ENCODE measurements at regions not wholly inside any gene's neighbourhood (a gene's known extent, or its start where the extent isn't known, plus 50 kb on each side); places are given as distances from the start of the nearest gene placed in this dataset.

- no peak for TF ChIP-seq MAX (IDR thresholded peaks at IDR 0.05; ENCODE audit: low read depth, low read length)
- TF ChIP-seq MYC (IDR thresholded peaks at IDR 0.05; ENCODE audit: low read depth, low read length), result no peak
- no peak for TF ChIP-seq POLR2A (IDR thresholded peaks at IDR 0.05; ENCODE audit: extremely low read depth, insufficient read length)
- TF ChIP-seq, protein P1, sequence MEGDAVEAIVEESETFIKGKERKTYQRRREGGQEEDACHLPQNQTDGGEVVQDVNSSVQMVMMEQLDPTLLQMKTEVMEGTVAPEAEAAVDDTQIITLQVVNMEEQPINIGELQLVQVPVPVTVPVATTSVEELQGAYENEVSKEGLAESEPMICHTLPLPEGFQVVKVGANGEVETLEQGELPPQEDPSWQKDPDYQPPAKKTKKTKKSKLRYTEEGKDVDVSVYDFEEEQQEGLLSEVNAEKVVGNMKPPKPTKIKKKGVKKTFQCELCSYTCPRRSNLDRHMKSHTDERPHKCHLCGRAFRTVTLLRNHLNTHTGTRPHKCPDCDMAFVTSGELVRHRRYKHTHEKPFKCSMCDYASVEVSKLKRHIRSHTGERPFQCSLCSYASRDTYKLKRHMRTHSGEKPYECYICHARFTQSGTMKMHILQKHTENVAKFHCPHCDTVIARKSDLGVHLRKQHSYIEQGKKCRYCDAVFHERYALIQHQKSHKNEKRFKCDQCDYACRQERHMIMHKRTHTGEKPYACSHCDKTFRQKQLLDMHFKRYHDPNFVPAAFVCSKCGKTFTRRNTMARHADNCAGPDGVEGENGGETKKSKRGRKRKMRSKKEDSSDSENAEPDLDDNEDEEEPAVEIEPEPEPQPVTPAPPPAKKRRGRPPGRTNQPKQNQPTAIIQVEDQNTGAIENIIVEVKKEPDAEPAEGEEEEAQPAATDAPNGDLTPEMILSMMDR (IDR thresholded peaks at IDR 0.05; ENCODE audit: low read depth, low read length), result no peak
- no peak for DNase-seq (ENCODE audit: low read depth)
- H3K4me3 ChIP-seq (ENCODE audit: low read depth, low read length), result no peak overlapping the region
These were observed 53.8 kb downstream of the GJD2 start for GRCh38 chr15:34700891-34701427.

DNA sequence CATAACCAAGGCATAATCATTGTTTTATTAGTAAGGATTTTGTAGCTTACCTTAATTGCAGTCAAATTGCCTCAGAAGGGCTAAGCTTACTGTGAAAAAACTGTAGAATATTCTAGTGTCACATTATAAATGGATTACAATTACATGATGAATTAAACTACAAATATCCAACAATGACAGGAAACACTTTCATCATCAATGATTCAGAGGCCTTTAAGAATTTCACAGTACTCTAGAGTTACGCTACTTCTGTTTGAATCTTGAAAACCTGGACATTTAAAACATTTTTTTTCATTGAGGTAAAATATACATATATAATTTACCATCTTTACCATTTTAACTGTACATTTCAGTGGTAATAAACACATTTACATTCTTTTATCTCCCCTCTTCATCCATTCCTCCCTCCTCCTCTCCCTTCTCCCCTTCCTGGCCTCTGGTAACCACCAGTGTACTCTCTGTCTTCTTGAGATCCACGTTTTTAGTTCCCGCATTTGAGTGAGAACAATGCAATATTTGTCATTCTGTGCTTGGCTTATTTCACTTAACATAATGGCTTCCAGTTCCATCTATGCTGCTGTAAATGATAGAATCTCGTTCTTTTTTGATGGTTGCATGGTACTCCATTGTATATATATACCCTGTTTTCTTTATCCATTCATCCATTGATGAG, 54.7 kb downstream of the GJD2 start:
- no peak for TF ChIP-seq MYC (IDR thresholded peaks at IDR 0.05; ENCODE audit: low read depth, low read length)
- TF ChIP-seq MAX (IDR thresholded peaks at IDR 0.05; ENCODE audit: low read depth, low read length), result no peak
- no peak for TF ChIP-seq POLR2A (IDR thresholded peaks at IDR 0.05; ENCODE audit: extremely low read depth, insufficient read length)
- TF ChIP-seq, protein P1 (IDR thresholded peaks at IDR 0.05; ENCODE audit: low read depth, low read length), result no peak
- no peak overlapping the region for H3K4me3 ChIP-seq (ENCODE audit: low read depth, low read length)
- no peak for DNase-seq (ENCODE audit: low read depth)

DNA sequence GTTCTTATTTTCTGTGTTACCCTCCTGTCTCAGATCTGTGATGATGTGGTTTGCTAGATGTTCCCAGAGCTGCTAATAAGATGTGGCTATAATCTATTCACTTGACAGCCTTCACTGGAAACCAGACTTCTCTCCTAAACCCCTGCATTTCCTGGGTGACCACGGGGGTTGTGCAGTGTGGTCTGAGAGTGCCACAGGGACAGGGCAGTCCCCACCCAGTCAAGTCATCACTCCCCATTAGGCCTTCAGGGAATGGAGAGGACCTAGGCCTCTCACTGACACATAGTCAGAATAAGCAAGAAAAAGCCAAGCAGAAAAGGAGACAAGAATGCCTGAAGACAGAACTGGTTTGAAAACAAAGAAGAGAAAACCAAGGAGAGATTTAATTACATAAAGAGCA, 58.3 kb downstream of the GJD2 start:
- DNase-seq (ENCODE audit: low read depth), result no peak
- TF ChIP-seq MYC (IDR thresholded peaks at IDR 0.05; ENCODE audit: low read depth, low read length) (no peak), MAX (IDR thresholded peaks at IDR 0.05; ENCODE audit: low read depth, low read length) (no peak), POLR2A (IDR thresholded peaks at IDR 0.05; ENCODE audit: extremely low read depth, insufficient read length) (no peak)
- TF ChIP-seq, protein P1 (IDR thresholded peaks at IDR 0.05; ENCODE audit: low read depth, low read length), result no peak
- H3K4me3 ChIP-seq (ENCODE audit: low read depth, low read length), result no peak overlapping the region

DNA sequence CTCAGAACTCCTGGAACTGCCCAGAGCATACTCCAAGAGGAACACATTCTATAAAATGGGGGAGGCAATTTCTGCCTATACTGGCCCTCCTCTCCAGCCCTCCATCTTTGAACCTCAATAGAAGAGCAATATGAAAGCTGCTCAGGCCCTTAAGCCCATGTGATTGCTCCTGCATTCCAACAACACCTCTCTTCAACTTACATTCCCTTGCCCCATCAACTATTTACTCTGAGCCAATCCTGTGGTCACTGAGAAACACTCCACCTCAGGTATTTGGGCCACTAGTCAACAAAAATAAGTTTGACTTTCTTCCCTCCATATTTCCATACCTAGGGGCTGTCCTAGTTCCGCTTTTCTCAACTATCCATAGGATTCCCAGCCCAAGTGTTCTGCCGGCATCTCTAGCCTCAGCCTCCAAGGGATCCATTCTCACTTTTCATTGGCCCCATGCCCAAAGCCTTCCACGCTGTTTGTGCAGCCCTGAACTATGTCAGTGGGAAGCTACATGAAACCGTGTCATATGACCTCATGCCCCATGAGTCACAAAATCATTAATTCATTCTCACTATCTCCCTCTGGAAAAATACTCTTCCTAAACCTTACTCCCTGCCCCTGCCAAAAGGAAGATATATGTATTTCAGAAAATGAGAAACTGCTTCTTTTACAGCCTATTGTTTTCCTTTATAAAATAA, 61.6 kb downstream of the GJD2 start:
- H3K4me3 ChIP-seq (ENCODE audit: low read depth, low read length), result no peak overlapping the region
- TF ChIP-seq POLR2A (IDR thresholded peaks at IDR 0.05; ENCODE audit: extremely low read depth, insufficient read length), result no peak
- no peak for TF ChIP-seq MAX (IDR thresholded peaks at IDR 0.05; ENCODE audit: low read depth, low read length)
- TF ChIP-seq, protein P1 (IDR thresholded peaks at IDR 0.05; ENCODE audit: low read depth, low read length), result no peak
- no peak for DNase-seq (ENCODE audit: low read depth)

- no peak for DNase-seq (ENCODE audit: low read depth)
- H3K4me3 ChIP-seq (ENCODE audit: low read depth, low read length), result no peak overlapping the region
- TF ChIP-seq, protein P1 (IDR thresholded peaks at IDR 0.05; ENCODE audit: low read depth, low read length), result no peak
- TF ChIP-seq POLR2A (IDR thresholded peaks at IDR 0.05; ENCODE audit: extremely low read depth, insufficient read length), result no peak
These were observed 63.8 kb downstream of the GJD2 start for GRCh38 chr15:34691034-34691433.

Measured in NB4 (cell line).